Stimulated activated CD8-positive, alpha-beta memory T cell treated with anti-CD3 and anti-CD28 coated beads, Interleukin-12 subunit alpha, Interleukin-12 subunit beta, amount 100 ng/mL, for 24 hours (primary cell): ENCODE measurements at regions not wholly inside any gene's neighbourhood (a gene's known extent, or its start where the extent isn't known, plus 50 kb on each side); places are given as distances from the start of the nearest gene placed in this dataset.

Experiments used
- DNase-seq: peaks from one replicate; pipeline ENCODE4 v3.0.0-alpha.2; 2020; ENCODE audit errors: extremely low read depth

DNA sequence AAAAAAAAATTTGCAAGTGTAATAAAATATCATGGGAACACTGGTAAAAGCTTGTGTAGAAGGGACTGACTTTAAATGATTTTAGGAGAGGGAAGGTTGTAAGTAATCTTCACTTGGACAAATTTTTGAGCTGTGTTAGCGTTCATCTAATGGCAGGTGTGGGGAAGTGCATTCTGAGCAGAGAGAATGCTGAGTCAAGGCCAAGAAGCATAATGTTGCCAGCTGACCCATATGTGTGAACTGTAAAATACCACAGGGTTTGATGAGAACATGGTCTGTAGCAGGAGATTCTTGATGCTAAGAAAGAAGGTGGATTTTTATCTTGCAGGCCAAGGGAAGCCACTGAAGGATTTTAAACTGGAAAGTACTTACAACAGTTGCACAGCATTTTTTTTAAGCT lies 98.2 kb upstream of the ZNF32 start:
- DNase-seq: no peak

GRCh38 chr10:43739161-43739560 lies 90.5 kb upstream of the ZNF32 start:
- DNase-seq: no peak

DNA sequence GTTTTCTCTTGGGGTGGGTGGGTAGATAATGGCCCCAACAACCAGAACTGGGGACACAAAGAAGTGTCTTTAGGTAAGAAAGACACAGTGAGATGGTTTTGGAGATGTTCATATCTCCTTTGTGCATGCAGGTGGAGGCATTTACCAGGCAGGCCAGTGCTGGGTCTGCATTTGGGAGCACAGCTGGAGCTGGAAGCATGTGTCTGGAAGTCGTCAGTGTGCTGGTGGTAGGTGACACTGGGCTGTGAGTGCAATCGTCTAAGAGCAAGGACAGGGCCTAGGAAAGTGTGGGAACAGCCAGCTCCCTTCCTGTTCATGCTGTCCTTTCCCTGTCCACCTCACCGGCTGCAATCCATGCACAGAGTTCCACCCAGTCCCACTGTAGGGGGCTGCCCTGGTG lies 88.3 kb upstream of the ZNF32 start:
- no peak for DNase-seq

- no peak for DNase-seq
These were observed 87.2 kb upstream of the ZNF32 start for GRCh38 chr10:43735907-43736306.

GRCh38 chr10:43734716-43735115 lies 86.0 kb upstream of the ZNF32 start:
- no peak for DNase-seq

DNA sequence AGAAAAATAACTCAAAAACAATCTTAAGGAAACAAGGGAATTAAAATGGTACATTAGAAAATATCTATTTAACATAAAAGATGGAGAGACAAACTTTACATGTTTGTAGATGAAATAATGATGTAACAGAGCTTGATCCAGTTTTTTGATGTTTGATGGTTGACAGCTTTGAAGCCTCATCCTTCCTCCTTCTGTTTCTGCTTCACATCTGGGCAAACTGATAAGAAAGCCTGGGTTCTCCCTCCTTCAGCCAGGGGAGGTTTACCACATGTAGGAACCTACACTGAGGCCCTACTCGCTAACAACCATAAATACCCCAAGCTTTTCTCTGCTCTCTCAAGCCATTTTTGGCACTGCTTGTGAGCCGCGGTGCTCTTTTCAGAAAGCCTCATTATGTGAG lies 82.8 kb upstream of the ZNF32 start:
- DNase-seq: no peak

GRCh38 chr10:43728425-43728824 lies 79.7 kb upstream of the ZNF32 start:
- no peak for DNase-seq

DNA sequence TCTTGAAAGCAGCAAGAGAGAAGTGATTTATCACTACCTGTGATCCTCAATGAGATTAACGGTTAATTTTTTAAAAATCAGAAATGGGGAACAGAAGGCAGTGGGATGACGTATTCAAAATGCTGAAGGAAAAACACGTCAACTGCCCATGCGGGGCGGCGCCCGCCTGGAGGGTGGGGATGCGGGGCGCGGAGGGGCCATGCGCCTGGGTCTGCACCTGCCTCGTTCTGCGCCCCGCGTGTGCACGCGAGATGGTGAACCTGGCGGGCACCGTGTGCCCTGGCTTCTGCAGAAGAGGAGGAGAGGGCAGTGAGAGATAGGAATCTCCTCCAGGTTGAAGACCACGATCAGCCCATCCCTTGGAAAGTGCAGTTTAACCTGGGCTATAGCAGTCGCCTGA lies 79.3 kb upstream of the ZNF32 start:
- no peak for DNase-seq

- DNase-seq: no peak
These were observed 66.7 kb upstream of the ZNF32 start for GRCh38 chr10:43715334-43715733.

DNA sequence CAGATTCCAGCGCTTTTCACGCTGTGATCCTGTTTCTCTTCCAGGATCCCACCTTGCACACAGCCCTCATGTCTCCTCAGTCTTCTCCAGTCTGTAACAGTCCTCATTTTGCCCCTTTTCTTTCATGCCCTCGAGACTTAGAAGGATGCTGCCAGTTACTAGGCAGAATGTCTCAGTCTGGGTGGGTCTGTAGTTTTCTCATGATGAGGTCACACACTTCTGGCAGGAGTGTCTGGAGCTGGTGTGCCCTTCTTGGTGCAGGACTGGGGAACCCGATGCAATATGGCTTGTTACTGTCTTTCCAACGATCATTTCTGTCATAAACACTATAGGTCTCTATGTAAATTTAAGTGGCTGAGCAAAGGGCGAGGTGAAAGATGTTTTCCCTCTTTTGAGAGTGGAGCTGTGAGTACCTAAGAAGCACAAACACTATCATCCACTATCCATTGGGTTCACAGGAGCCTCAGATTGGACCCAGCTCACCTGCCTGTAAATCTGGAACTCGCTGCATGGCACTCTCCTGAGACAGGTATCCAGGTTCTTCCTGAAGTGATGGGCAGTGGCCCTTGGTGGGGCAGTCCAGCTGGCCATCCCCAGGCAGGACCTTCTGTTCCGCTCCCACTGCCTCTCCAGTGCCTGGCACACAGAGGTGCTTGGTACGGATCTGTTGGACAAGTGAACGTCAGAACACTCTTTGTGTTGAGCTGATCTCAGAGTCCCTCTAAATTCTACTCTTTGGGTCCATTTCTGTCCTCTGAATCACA lies 64.3 kb upstream of the ZNF32 start:
- no peak for DNase-seq

DNA sequence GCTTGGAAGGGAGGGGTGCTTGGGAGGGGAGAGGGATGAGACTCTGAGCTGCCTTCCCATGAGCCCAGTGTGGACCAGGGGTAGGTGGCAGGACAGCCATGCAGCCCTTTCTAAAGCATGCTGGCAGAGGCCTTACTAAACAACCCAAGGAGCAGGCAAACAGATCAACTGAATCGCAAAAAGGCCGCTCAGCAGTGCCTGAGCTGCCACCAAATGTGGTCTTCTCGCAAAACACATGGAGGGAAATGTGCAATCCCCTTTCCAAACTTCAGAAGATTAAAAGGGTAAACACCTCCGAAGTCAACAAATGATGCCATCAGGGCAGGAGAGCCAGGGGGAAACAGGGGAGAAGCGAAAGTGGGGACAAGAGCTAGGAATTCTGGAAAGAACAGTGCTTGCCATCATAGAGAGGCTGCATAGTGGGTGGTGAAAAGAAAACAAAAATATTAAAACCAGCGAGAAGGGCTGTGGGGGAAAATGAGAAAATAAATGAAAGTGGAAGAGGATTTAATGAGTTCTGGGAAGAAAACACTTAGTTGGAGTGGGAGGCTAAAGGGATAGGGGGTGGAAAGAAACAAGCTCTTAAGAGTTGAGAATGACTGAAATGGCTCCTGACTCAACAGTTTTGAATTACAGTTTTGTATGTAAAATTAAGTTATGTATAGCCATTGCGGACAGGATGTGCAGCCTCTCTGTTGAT lies 62.2 kb upstream of the ZNF32 start:
- DNase-seq: no peak

GRCh38 chr10:43708262-43708661 lies 59.6 kb upstream of the ZNF32 start:
- no peak for DNase-seq

DNA sequence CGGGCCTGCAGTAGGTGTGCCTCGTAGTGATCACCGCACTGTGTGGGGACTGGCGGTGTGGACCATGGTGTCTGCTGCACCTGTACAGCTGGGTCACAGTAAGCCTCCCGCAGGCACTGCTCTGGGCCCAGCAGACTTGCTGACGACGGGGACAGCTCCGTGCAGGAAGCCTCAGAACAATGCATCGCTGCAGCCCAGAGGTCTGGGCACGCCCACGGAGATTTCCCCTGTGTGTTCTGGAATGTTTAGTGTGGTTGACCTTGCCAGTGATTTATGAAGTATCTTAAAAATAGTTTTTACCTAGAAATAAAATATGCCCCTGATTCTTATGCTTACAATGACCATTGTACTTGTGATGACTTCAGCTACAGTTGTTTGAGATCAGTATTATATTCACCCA lies 59.1 kb upstream of the ZNF32 start:
- DNase-seq: no peak

GRCh38 chr10:43706166-43706565 lies 57.5 kb upstream of the ZNF32 start:
- no peak for DNase-seq

- no peak for DNase-seq
These were observed 54.6 kb upstream of the ZNF32 start for GRCh38 chr10:43703286-43703685.

GRCh38 chr10:43702936-43703281 lies 54.2 kb upstream of the ZNF32 start:
- DNase-seq: no peak

DNA sequence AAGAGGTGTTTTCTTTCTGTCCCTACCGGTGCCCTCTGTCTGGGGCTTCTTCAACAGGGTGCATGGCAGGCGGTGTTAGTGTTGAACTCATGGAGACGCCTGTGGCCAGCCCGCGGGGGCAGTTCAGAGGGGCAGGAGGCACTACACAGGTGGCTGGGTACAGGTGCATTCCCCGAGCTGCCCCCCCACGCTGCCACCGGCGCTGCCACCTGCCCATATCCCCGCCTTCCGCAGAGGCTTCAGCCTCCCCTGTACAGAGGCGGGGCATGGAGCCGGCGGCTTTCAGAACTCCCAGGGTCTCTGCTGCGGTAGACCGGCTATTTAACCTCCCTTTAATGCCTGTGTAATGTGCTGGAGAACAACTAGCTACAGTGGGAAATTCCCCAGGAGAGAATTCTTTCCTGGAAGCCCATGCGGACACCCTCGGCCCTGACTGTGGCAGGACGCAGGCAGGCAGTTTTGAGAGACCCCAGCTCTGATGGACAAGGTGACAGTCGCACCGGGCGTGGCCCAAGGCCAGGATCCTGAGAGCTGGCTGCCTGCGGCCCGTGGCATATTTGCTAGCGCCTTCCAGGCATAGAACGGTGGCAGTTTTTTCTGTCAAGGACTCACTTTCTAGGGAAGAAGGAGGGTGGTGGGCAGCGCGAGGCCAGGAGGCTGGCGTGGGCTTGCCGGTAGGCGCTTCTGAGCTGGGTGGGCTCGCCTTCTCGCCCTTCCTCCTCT lies 53.7 kb upstream of the ZNF32 start:
- no peak for DNase-seq

DNA sequence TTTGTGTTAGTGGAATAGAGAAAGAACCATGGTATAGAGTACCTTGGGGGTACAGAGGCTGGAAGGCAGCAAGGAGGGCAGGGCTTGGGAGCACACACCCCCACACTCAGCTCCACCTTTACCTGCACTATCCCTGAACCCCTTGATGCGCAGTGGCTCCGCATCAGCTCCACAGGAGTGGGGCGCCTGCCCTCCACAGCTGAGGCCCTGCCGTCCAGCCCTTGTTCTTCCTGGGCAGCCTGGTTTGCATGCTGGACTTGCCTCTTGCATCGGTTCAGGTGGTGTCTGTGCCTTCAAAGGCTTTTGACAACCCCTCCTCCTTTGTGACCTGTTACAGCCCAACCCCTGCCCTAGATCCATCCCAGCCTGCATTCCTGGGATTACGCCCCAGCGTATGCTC lies 52.6 kb upstream of the ZNF32 start:
- no peak for DNase-seq

GRCh38 chr10:43700306-43700705 lies 51.6 kb upstream of the ZNF32 start:
- no peak for DNase-seq

DNA sequence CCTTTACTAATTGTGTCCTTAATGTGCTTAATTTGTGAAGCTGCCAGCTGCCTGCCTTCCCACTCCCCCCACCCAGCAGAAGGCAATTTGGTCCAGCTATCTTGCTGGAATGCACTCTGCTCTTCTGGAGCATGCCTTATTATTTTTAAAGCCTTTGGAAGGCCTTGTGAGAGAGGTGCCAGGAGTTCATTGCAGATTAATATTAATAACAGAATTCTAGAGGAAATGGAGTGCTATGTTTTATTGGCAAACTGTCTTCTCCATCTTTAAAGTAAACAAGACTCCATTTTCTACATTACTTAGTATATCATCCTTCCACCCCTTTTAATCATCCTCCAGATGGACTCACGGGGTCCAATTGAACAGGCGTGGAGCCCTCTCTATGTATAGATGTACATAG lies 50.8 kb upstream of the ZNF32 start:
- no peak for DNase-seq
